ENCODE measurements at regions not wholly inside any gene's neighbourhood (a gene's known extent, or its start where the extent isn't known, plus 50 kb on each side); places are given as distances from the start of the nearest gene placed in this dataset.

- ATAC-seq (no peak), DNase-seq (no peak)
- Histone ChIP-seq H3K4me3 (no peak overlapping the region), H3K4me1 (no peaks in the 10 kb centered on the region), H3K9me3 (no peaks in the 10 kb centered on the region), H3K27me3 (no peaks in the 10 kb centered on the region), H3K27ac (no peak overlapping the region), H3K36me3 (no peaks in the 10 kb centered on the region)
- intact Hi-C loops (cut with DNase I) = no loop called here
- no peak for TF ChIP-seq POLR2A (IDR thresholded peaks at IDR 0.05)
- TF ChIP-seq, protein P1, sequence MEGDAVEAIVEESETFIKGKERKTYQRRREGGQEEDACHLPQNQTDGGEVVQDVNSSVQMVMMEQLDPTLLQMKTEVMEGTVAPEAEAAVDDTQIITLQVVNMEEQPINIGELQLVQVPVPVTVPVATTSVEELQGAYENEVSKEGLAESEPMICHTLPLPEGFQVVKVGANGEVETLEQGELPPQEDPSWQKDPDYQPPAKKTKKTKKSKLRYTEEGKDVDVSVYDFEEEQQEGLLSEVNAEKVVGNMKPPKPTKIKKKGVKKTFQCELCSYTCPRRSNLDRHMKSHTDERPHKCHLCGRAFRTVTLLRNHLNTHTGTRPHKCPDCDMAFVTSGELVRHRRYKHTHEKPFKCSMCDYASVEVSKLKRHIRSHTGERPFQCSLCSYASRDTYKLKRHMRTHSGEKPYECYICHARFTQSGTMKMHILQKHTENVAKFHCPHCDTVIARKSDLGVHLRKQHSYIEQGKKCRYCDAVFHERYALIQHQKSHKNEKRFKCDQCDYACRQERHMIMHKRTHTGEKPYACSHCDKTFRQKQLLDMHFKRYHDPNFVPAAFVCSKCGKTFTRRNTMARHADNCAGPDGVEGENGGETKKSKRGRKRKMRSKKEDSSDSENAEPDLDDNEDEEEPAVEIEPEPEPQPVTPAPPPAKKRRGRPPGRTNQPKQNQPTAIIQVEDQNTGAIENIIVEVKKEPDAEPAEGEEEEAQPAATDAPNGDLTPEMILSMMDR (IDR thresholded peaks at IDR 0.05) = no peak
Measured at GRCh38 chr4:111215755-111216154, 592.9 kb upstream of the PITX2 start.

DNA sequence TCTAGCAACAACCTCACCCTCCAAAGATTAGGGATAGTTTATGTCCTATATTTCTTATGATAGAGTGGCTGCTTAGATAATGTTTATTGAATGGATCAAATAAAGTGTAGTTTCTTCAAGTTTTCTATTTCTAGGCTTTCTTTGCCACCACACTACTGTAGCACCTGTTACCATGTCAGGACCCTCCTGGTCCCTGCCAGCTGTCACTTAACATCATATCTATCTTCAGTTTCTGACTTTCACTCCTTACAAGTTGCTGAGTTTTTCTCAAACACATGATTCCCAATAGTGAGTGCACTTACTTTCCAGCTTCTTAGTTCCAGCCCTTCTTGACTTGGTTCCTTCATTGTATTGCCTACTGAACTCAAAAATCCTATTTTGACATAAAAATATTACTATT, 593.9 kb upstream of the PITX2 start:
- H3K36me3 ChIP-seq = no peaks in the 10 kb centered on the region
- DNase-seq = no peak
- no peak overlapping the region for H3K27ac ChIP-seq
- no peaks in the 10 kb centered on the region for H3K9me3 ChIP-seq
- intact Hi-C loops (cut with DNase I) = no loop called here
- TF ChIP-seq, protein P1 (IDR thresholded peaks at IDR 0.05) = no peak
- TF ChIP-seq POLR2A (IDR thresholded peaks at IDR 0.05) = no peak
- no peaks in the 10 kb centered on the region for H3K4me1 ChIP-seq
- no peaks in the 10 kb centered on the region for H3K27me3 ChIP-seq
- H3K4me3 ChIP-seq = no peak overlapping the region
- ATAC-seq = no peak

- intact Hi-C loops (cut with DNase I) = no loop called here
Measured at GRCh38 chr4:111221371-111221770, 598.5 kb upstream of the PITX2 start.

DNA sequence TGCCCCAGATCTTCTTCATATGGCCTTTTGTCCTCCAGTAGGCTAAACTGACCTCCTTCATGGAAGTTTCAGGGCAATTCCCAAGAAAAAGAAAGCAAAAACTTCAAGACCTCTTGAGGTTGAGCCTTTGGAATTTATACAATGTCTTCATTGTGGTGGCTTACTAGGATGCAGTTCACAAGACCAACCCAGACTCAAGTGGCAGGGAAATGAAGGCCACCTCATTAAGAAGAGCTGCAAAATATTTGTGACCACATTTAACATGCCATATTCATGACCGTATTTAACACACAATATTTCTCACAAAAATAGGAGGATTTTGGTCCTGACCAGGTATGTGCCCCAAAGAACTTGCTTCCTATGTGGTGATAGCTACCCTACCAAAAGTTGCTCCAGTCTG, 605.5 kb upstream of the PITX2 start:
- intact Hi-C loops (cut with DNase I) = no loop called here
- Histone ChIP-seq H3K4me1 (no peaks in the 10 kb centered on the region), H3K4me3 (no peak overlapping the region), H3K27ac (no peak overlapping the region), H3K36me3 (no peaks in the 10 kb centered on the region), H3K27me3 (no peaks in the 10 kb centered on the region), H3K9me3 (no peaks in the 10 kb centered on the region)
- no peak for TF ChIP-seq POLR2A (IDR thresholded peaks at IDR 0.05)
- TF ChIP-seq, protein P1 (IDR thresholded peaks at IDR 0.05) = no peak
- 33% methylated on average over 1 of the region's 1 CpG for WGBS (ENCODE audit: insufficient coverage, low coverage, low lambda C conversion rate, missing lambda C conversion rate)
- ATAC-seq (no peak), DNase-seq (no peak)

More at GRCh38 chr4:111221371-111221770, 598.5 kb upstream of the PITX2 start:
- ATAC-seq (no peak), DNase-seq (no peak)
- no peaks in the 10 kb centered on the region for H3K9me3 ChIP-seq
- H3K27ac ChIP-seq = no peak overlapping the region
- H3K4me1 ChIP-seq = no peaks in the 10 kb centered on the region
- H3K27me3 ChIP-seq = no peaks in the 10 kb centered on the region
- no peaks in the 10 kb centered on the region for H3K36me3 ChIP-seq
- no peak overlapping the region for H3K4me3 ChIP-seq
- TF ChIP-seq POLR2A (IDR thresholded peaks at IDR 0.05) = no peak
- TF ChIP-seq, protein P1 (IDR thresholded peaks at IDR 0.05) = no peak

DNA sequence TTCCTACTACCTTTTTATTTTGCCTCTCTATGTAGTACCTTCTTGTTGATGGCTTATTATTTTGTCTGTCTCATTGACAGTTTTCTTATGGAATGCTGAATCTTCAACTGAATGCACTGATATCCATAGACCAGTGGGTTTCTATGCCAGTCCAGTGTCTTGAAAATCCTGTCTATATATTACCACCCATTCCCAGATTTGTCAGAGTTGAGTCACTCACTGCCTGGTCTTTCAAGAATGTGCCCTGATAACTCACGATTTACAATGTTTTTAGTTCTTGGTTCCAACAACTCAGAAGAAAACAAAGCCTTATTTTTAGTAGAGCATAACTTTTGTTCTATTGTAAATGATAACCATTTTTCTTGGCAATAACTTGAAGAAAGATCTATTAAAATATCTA, 606.0 kb upstream of the PITX2 start:
- H3K36me3 ChIP-seq = no peaks in the 10 kb centered on the region
- no peak overlapping the region for H3K27ac ChIP-seq
- intact Hi-C loops (cut with DNase I) = no loop called here
- ATAC-seq (no peak), DNase-seq (no peak)
- H3K27me3 ChIP-seq = no peaks in the 10 kb centered on the region
- TF ChIP-seq POLR2A (IDR thresholded peaks at IDR 0.05) = no peak
- TF ChIP-seq, protein P1 (IDR thresholded peaks at IDR 0.05) = no peak
- 11% methylated on average over 1 of the region's 1 CpG for WGBS (ENCODE audit: insufficient coverage, low coverage, low lambda C conversion rate, missing lambda C conversion rate)
- H3K4me3 ChIP-seq = no peak overlapping the region
- no peaks in the 10 kb centered on the region for H3K9me3 ChIP-seq
- H3K4me1 ChIP-seq = no peaks in the 10 kb centered on the region

All from right lobe of liver (tissue), 6 donors.